K562 (cell line): ENCODE measurements at regions not wholly inside any gene's neighbourhood (a gene's known extent, or its start where the extent isn't known, plus 50 kb on each side); places are given as distances from the start of the nearest gene placed in this dataset.

Experiments
- ATAC-seq: fragments of 200-7000 bp; cut with Tn5 transposase; 3 replicates; pipeline ENCODE4 v1.9.1; 2020; ENCODE audit warnings: moderate library complexity
- BruUV-seq: library from RNA; stranded (reverse); fragments of 400-500 nt; replicated peaks from 2 replicates; lab custom pipeline; 2021; lab: Mats Ljungman, UMichigan
- CTCF ChIA-PET: fragments of 300-600 bp; formaldehyde crosslinking; extraction: SDS; loops from one replicate; lab custom pipeline; 2021; ENCODE audit warnings: low intra/inter-chr PET ratio; lab: Yijun Ruan, JAX
- POLR2A ChIA-PET: fragments of 300-600, 350-650 bp; sonication (Branson Sonifier 250); formaldehyde crosslinking; extraction: SDS; loops from one replicate; lab custom pipeline; 2021; ENCODE audit warnings: antibody characterized with exemption, inconsistent platforms; lab: Yijun Ruan, JAX
- DNase-seq, 4 experiments: peaks; one replicate each; pipeline versions ENCODE4 v3.0.0 to v3.0.0-alpha.2; 2011 to 2018; ENCODE audit warnings: low spot score in 3 of 4, mixed read lengths in 3 of 4; ENCODE audit errors: extremely low read depth in 1 of 4
- FAIRE-seq: peaks from 2 replicates; lab custom pipeline; 2011; peaks lifted over from hg19 to GRCh38; lab: Jason Lieb, UNC
- H2AFZ ChIP-seq: 2 replicates; pipeline ENCODE4 v1.6.0; 2011; ENCODE audit warnings: low read depth, low read length, control low read depth, inconsistent platforms
- H3K27ac ChIP-seq: fragments of 200-600 bp; 3 replicates; pipeline ENCODE4 v1.8.0; 2011; ENCODE audit warnings: low read depth, mild to moderate bottlenecking, control low read depth, inconsistent platforms, low read length, moderate library complexity, mixed read lengths; ENCODE audit errors: extremely low read depth
- H3K27me3 ChIP-seq, 2 experiments: fragments of 300-600 bp in 1 of 2; 2 replicates in 1 of 2; 3 replicates in 1 of 2; pipeline versions ENCODE4 v1.6.0 to v1.8.0; 2011; ENCODE audit warnings: inconsistent platforms in 2 of 2, low read length in 2 of 2, mild to moderate bottlenecking in 1 of 2, mixed read lengths in 1 of 2, moderate library complexity in 1 of 2; ENCODE audit not compliant: control insufficient read depth in 2 of 2, insufficient read depth in 2 of 2
- H3K36me3 ChIP-seq: fragments of 300-600 bp; 3 replicates; pipeline ENCODE4 v1.8.0; 2011; ENCODE audit warnings: mild to moderate bottlenecking, low read length, inconsistent platforms; ENCODE audit not compliant: control insufficient read depth, insufficient read depth
- H3K4me1 ChIP-seq, 2 experiments: fragments of 200-600 bp in 1 of 2; replicated peaks in 1 of 2; 2 replicates in 1 of 2; 3 replicates in 1 of 2; pipeline versions ENCODE4 v1.5.1 to v1.8.0; 2011; ENCODE audit warnings: inconsistent platforms in 2 of 2, low read length in 2 of 2, mild to moderate bottlenecking in 1 of 2, mixed read lengths in 1 of 2, moderate library complexity in 1 of 2; ENCODE audit not compliant: control insufficient read depth in 2 of 2, insufficient read depth in 2 of 2
- H3K4me2 ChIP-seq: 2 replicates; pipeline ENCODE4 v1.6.1; 2011; ENCODE audit warnings: low read length, control low read depth, inconsistent platforms, mixed read lengths; ENCODE audit not compliant: insufficient read depth
- H3K4me3 ChIP-seq: fragments of 200-600 bp; sonication (generic), shearing (Covaris generic); 2 replicates; pipeline ENCODE4 v1.5.1; 2016; ENCODE audit warnings: control low read depth, inconsistent platforms
- H3K79me2 ChIP-seq: fragments of 200-600 bp; 3 replicates; pipeline ENCODE4 v1.8.0; 2011; ENCODE audit warnings: low read length, inconsistent platforms; ENCODE audit not compliant: control insufficient read depth, insufficient read depth
- H3K9ac ChIP-seq, 2 experiments: 2 replicates each; pipeline versions ENCODE4 v1.6.0 to v1.6.1; 2011; ENCODE audit warnings: low read depth in 2 of 2, low read length in 2 of 2, control low read depth in 1 of 2, inconsistent platforms in 1 of 2, mild to moderate bottlenecking in 1 of 2, mixed read lengths in 1 of 2; ENCODE audit not compliant: insufficient read depth in 1 of 2
- H3K9me1 ChIP-seq: one replicate; pipeline ENCODE4 v1.6.0; 2011; ENCODE audit warnings: inconsistent platforms, mild to moderate bottlenecking, low read length, moderate library complexity; ENCODE audit not compliant: control insufficient read depth, insufficient read depth
- H3K9me3 ChIP-seq: replicated peaks from 2 replicates; pipeline ENCODE4 v1.5.1; 2011; ENCODE audit warnings: low read depth, low read length, inconsistent platforms; ENCODE audit not compliant: control insufficient read depth, insufficient read depth
- H4K20me1 ChIP-seq: replicated peaks from 2 replicates; pipeline ENCODE4 v1.6.1; 2011; ENCODE audit warnings: low read length, inconsistent platforms, mixed read lengths; ENCODE audit not compliant: control insufficient read depth, insufficient read depth
- FOXM1 ChIP-seq, 2 experiments: fragments of 450-650 bp in 1 of 2; sonication (generic) in 1 of 2; formaldehyde crosslinking in 1 of 2; IDR thresholded peaks; 2 replicates each; pipeline versions ENCODE4 v1.6.1 to v1.9.0; 2017 to 2022; ENCODE audit warnings: low read depth in 2 of 2, mild to moderate bottlenecking in 2 of 2, missing genetic modification reagents in 1 of 2, moderate library complexity in 1 of 2
- KLF16 ChIP-seq: IDR thresholded peaks from 2 replicates; pipeline ENCODE4 v1.6.1; 2016; ENCODE audit warnings: antibody characterized with exemption
- NCOA6 ChIP-seq: fragments of 450-650 bp; IDR thresholded peaks from 2 replicates; pipeline ENCODE4 v1.6.1; 2017; ENCODE audit warnings: mild to moderate bottlenecking
- ZFP36 ChIP-seq: fragments of 150-350 bp; IDR thresholded peaks from 2 replicates; pipeline ENCODE4 v1.6.1; 2018; ENCODE audit warnings: low read length, low read depth; ENCODE audit not compliant: partially characterized antibody
- WGBS: fragments of 100-300 bp; shearing (Covaris generic); methylation state at CpG from one replicate; pipeline ENCODE4 v1.1.6; 2016; ENCODE audit warnings: low coverage, mixed read lengths; ENCODE audit not compliant: insufficient coverage; ENCODE audit errors: missing lambda C conversion rate; 5-methylcytosine and 5-hydroxymethylcytosine counted together
- in situ Hi-C: fragments of 300-500 bp; cut with MboI; formaldehyde crosslinking; loops from 4 replicates; pipeline ENCODE4 v1.15.0; 2018; ENCODE audit warnings: inconsistent platforms, mixed read lengths
- intact Hi-C: fragments of 100-400 bp; cut with micrococcal nuclease; formaldehyde crosslinking; loops from 2 replicates; pipeline ENCODE4 v1.14.2; 2022
- TF ChIP-seq, protein P1 (sequence below): fragments of 250-450 bp; sonication (Bioruptor Pico); IDR thresholded peaks from 2 replicates; pipeline ENCODE4 v1.5.0; 2020; ENCODE audit warnings: mild to moderate bottlenecking
- TF ChIP-seq, protein P2 (sequence below): fragments of 200-800 bp; sonication (Bioruptor generic); IDR thresholded peaks from 2 replicates; pipeline ENCODE4 v1.6.1; 2016; ENCODE audit warnings: missing genetic modification characterization, missing compliant biosample characterization

DNA sequence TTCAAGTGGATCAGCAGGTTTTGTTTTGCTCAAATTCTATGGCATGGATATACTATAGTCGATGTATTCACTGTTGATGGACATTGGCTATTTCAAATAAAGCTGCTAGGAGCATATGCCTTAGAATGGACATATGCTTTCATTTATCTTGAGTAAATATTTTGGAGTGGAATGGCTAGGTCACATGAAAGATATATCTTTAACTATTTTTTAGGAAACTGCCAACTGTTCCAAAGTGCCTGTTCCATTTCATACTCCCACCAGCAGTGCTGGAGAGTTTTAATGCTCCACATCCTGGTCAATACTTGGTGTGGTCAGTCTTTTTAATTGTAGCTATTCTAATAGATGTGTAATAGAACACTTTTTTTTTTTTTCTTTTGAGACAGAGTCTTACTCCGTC, 81.1 kb upstream of the PIM1 start:
- Histone ChIP-seq H3K27me3 (no peaks in the 10 kb centered on the region), H3K9me1 (no peaks in the 10 kb centered on the region), H3K27ac (no peak overlapping the region), H3K4me1 (peaks cover 17 to 27% of the 10 kb centered on the region in 2 experiments), H2AFZ (peak overlapping the region; percentile 20), H3K79me2 (no peaks in the 10 kb centered on the region), H3K9me3 (no peaks in the 10 kb centered on the region), H3K4me3 (no peak overlapping the region), H4K20me1 (no peaks in the 10 kb centered on the region), H3K9ac (no peak overlapping the region), H3K4me2 (no peak overlapping the region), H3K36me3 (no peaks in the 10 kb centered on the region)
- ChIA-PET CTCF (interaction anchor here (0.6 kb wide), 1 partner anchor 117 kb away, joined by 3 read pairs; no protein-coding TSS in a partner anchor), POLR2A (interaction anchor here (1.1 kb wide), 1 partner anchor 13 kb away, joined by 4 read pairs; no protein-coding TSS in a partner anchor)
- 64% methylated on average over 2 of the region's 2 CpGs for WGBS
- TF ChIP-seq KLF16 (no peak), ZFP36 (no peak), NCOA6 (0 out of 2 replicates have a peak, but pooled peaks have one; percentile 26), FOXM1 (IDR thresholded peaks at IDR 0.05; ENCODE audit: low read depth) (0 out of 2 replicates have a peak, but pooled peaks have one; percentile 30), FOXM1 (CRISPR knock-in tag; IDR thresholded peaks at IDR 0.05; ENCODE audit: low read depth) (no peak)
- TF ChIP-seq, protein P1, sequence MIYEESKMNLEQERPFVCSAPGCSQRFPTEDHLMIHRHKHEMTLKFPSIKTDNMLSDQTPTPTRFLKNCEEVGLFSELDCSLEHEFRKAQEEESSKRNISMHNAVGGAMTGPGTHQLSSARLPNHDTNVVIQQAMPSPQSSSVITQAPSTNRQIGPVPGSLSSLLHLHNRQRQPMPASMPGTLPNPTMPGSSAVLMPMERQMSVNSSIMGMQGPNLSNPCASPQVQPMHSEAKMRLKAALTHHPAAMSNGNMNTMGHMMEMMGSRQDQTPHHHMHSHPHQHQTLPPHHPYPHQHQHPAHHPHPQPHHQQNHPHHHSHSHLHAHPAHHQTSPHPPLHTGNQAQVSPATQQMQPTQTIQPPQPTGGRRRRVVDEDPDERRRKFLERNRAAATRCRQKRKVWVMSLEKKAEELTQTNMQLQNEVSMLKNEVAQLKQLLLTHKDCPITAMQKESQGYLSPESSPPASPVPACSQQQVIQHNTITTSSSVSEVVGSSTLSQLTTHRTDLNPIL (CRISPR knock-in tag) = no peak
- TF ChIP-seq, protein P2, sequence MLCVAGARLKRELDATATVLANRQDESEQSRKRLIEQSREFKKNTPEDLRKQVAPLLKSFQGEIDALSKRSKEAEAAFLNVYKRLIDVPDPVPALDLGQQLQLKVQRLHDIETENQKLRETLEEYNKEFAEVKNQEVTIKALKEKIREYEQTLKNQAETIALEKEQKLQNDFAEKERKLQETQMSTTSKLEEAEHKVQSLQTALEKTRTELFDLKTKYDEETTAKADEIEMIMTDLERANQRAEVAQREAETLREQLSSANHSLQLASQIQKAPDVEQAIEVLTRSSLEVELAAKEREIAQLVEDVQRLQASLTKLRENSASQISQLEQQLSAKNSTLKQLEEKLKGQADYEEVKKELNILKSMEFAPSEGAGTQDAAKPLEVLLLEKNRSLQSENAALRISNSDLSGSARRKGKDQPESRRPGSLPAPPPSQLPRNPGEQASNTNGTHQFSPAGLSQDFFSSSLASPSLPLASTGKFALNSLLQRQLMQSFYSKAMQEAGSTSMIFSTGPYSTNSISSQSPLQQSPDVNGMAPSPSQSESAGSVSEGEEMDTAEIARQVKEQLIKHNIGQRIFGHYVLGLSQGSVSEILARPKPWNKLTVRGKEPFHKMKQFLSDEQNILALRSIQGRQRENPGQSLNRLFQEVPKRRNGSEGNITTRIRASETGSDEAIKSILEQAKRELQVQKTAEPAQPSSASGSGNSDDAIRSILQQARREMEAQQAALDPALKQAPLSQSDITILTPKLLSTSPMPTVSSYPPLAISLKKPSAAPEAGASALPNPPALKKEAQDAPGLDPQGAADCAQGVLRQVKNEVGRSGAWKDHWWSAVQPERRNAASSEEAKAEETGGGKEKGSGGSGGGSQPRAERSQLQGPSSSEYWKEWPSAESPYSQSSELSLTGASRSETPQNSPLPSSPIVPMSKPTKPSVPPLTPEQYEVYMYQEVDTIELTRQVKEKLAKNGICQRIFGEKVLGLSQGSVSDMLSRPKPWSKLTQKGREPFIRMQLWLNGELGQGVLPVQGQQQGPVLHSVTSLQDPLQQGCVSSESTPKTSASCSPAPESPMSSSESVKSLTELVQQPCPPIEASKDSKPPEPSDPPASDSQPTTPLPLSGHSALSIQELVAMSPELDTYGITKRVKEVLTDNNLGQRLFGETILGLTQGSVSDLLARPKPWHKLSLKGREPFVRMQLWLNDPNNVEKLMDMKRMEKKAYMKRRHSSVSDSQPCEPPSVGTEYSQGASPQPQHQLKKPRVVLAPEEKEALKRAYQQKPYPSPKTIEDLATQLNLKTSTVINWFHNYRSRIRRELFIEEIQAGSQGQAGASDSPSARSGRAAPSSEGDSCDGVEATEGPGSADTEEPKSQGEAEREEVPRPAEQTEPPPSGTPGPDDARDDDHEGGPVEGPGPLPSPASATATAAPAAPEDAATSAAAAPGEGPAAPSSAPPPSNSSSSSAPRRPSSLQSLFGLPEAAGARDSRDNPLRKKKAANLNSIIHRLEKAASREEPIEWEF (CRISPR knock-in tag) = no peak
- FAIRE-seq (no peak), ATAC-seq (no peak), DNase-seq (no peak)
- in situ Hi-C loops (no loop called here), intact Hi-C loops (no loop called here)
- BruUV-seq = no TSS peak
